NCI-H748 treated with DMSO at 0.1 percent for 48 hours (cell line): ENCODE measurements at regions not wholly inside any gene's neighbourhood (a gene's known extent, or its start where the extent isn't known, plus 50 kb on each side); places are given as distances from the start of the nearest gene placed in this dataset.
A peak's percentile ranks its signal among the peaks of the same experiment; 100 is the strongest.

ENCODE experiments used
- DNase-seq: peaks from one replicate; lab custom pipeline; 2025; lab: John Stamatoyannopoulos, UW

DNA sequence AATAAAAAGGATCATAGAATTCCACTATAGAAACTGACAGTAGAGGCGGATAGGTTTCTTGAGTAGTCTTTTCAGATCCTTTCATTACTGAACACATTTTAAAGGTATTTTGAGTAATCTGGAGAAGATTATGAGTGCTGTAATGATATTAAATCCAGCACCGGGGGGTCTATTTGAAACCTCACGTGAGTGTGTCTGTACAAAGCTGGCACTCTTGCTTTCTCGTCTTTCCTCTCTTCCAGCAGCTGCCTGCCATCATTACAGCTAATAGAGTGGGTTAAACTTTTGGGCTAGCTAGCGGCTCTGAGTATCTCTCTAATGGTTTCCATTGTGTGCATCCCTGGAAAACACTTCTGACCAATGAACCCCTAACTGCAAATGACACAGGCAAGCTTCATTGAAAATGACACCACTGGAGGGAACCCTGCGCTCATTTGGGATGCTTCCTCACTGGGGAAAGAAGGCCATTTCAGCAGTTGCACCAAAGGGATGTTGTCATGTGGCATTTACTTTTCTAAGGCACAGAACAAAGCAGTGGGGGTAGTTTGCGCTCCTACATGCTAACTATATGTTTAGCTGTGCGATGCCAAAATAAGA is 101.0 kb downstream of the HRH4 start:
- DNase-seq = no peak

GRCh38 chr18:24567199-24567598 is 106.8 kb downstream of the HRH4 start:
- DNase-seq = peak; percentile 49

DNA sequence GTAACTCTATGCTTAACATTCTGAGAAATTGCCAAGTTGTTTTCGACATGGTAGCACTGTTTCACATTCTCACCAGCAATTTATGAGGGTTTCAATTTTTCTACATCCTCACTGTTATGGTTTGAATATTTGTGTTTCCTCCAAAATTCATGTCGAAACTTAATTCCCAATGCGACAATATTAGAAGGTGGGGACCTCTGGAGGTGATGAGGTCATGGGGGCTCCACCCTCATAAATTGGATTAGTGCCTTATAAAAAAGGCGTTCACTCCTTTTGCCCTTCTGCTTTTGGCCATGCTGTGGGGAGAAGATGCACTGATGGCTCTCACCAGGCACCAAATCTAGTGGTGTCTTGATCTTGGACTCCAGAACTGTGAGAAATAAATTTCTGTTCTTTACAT is 110.3 kb downstream of the HRH4 start:
- no peak for DNase-seq

GRCh38 chr18:24582771-24583170 is 122.3 kb downstream of the HRH4 start:
- no peak for DNase-seq

GRCh38 chr18:24584205-24584604 is 123.8 kb downstream of the HRH4 start:
- DNase-seq = no peak

- no peak for DNase-seq
Measured at GRCh38 chr18:24584813-24585212, 124.4 kb downstream of the HRH4 start.

GRCh38 chr18:24585996-24586566 is 125.6 kb downstream of the HRH4 start:
- DNase-seq = no peak

- DNase-seq = no peak
Measured at GRCh38 chr18:24586662-24587360, 126.4 kb downstream of the HRH4 start.

DNA sequence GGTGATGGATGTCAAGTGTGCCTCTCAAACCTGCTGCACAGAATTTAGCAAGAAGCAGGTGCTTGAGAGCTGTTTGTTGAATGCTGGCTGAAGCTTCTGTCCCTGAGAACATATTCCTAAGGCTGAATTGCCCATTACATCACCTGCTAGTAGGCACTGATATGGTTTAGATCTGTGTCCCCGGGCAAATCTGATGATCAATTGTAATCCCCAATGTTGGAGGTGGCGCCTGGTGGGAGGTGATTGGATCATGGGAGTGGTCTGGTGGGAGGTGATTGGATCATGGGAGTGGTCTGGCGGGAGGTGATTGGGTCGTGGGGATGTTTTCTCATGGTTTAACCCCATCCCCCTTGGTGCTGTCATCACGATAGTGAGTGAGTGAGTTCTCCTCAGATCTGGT is 128.0 kb downstream of the HRH4 start:
- no peak for DNase-seq

GRCh38 chr18:24590946-24591345 is 130.5 kb downstream of the HRH4 start:
- DNase-seq = no peak

GRCh38 chr18:24593401-24593800 is 133.0 kb downstream of the HRH4 start:
- DNase-seq = no peak

DNA sequence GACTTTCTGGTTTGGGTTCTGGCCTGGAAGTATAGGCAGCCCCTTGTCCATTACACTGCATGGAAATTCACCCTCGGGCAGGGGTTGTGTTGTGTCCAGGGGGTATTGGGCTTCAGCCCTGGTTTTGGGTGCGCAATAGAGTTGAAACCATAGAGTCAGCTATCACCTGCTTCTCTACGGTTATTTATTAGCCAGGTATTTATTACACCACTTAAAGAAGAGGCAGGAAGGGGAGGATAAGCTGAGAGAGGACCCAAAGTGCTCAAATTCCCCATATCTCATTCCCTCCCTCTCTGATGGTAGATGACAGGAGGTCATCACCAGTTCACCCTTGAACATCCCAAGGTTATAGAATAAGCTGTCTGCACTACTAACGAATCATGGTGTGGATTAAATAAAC is 133.4 kb downstream of the HRH4 start:
- no peak for DNase-seq

- DNase-seq = no peak
Measured at GRCh38 chr18:24595561-24596031, 135.2 kb downstream of the HRH4 start.

GRCh38 chr18:24600076-24600654 is 139.7 kb downstream of the HRH4 start:
- peak; percentile 57 for DNase-seq

DNA sequence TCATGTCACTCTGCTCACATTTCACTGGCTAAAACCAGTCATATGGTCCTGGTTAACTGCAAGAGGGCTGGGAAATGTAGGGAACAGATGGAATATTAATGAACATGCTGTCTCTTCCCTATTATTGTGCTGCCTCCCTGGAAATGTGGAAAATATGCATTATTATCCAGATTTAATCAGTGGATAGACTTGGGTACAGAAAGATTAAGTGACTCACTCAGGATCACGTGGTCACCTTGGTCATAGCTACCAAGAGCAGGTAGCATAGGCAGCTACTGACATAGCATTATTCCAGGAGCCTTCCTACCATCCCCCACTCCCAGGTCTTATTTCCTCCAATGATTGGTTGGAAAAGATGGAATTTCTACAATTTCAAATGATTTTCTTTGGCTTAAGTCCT is 141.1 kb downstream of the HRH4 start:
- no peak for DNase-seq

DNA sequence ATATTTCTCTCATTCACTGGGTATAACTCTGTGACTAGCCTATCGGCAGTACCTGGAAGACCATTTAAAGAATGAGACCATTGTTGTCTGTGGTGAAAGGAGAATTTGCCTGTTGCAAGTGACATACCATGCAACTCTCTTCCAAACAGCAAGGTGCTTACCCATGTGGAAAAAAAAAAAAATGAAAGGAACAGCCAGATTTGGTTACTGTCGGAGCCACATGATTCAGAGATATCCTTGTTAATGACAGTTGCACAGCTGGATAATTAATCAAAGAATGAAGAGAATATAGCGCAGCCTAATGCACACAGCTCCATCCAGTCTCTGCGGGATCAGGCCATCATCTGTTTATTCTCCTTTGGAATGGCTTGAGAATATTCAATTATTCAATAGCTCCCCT is 141.8 kb downstream of the HRH4 start:
- no peak for DNase-seq

- no peak for DNase-seq
Measured at GRCh38 chr18:24603151-24603550, 142.7 kb downstream of the HRH4 start.

DNA sequence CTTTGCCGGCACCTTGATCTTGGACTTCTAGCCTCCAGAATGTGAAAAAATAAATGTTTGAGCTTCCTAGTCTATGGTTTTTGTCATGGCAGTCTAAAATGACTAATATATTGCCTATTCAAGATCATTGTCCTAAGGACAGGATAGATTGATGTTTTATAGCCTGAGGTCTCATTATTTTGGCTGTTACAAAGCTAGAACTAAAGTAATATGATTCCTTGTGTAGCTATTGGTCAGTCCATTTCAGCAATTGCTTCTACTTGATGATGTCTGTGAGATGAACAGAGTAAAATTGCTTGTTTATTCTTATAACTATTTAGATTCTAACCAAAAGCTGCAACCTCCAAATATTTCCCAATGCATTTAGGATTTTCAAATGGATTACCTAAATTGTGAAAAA is 145.0 kb downstream of the HRH4 start:
- no peak for DNase-seq

GRCh38 chr18:24609254-24609653 is 148.8 kb downstream of the HRH4 start:
- DNase-seq = no peak

GRCh38 chr18:24611075-24611474 is 150.6 kb downstream of the HRH4 start:
- DNase-seq = no peak

DNA sequence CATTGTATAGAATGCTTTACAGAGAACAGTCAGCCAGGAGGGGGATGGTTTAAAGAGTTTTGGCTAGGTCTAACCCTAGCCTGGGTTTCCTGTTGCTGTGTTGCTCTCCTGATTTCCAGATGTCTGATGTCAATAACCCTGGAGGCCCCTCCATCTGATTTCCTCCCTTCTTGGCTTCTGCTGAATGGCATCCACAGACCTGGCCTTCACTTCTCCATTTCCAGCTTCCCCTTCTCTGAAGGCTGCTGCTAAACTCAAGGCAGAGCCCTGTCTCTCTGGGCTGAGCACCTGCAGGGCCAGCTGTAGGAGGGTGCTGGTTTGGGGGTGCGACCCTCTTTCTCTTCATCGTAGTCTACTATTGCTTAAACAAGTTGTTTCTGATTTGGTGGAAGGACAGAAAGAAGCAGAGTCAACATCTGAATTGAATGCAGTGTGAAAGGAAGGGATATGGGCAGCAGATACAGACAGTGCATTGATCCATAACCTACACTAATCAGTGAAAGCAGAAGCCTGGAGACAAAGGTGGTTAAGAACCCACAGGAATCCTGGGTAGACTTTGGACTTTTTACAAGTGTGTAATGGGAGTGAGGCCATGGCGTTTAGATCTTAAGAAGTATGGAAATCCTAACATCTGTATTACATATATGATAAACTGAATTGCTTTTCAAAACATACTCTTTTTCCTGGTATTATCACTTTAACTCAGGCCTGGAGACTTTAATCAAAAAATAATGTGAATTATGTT is 153.6 kb downstream of the HRH4 start:
- DNase-seq = no peak

GRCh38 chr18:24616653-24617052 is 156.2 kb downstream of the HRH4 start:
- DNase-seq = peak; percentile 89
